Mucosa of descending colon (tissue), 3 donors: ENCODE measurements at regions not wholly inside any gene's neighbourhood (a gene's known extent, or its start where the extent isn't known, plus 50 kb on each side); places are given as distances from the start of the nearest gene placed in this dataset.

Experiments
- ATAC-seq: fragments of 200-7000 bp; cut with Tn5 transposase; one replicate; pipeline ENCODE4 v1.9.1; 2020; ENCODE audit warnings: mild to moderate bottlenecking, moderate library complexity
- DNase-seq, 3 donors: peaks; one replicate each; pipeline ENCODE4 v3.0.0-alpha.2; 2020
- H3K36me3 ChIP-seq: fragments of 200-600 bp; one replicate; pipeline ENCODE4 v1.8.0; 2021; ENCODE audit warnings: low read depth, mild to moderate bottlenecking
- H3K4me1 ChIP-seq: fragments of 200-600 bp; one replicate; pipeline ENCODE4 v1.8.0; 2021; ENCODE audit warnings: low read depth, mild to moderate bottlenecking
- H3K4me3 ChIP-seq: fragments of 200-600 bp; one replicate; pipeline ENCODE4 v1.8.0; 2021; ENCODE audit warnings: mild to moderate bottlenecking
- H3K9me3 ChIP-seq: fragments of 200-600 bp; one replicate; pipeline ENCODE4 v1.8.0; 2021; ENCODE audit warnings: mild to moderate bottlenecking
- CTCF ChIP-seq: fragments of 200-600 bp; IDR thresholded peaks from one replicate; pipeline ENCODE4 v1.8.0; 2022; ENCODE audit warnings: antibody characterized with exemption, mild to moderate bottlenecking
- intact Hi-C, 2 donors: fragments of 100-400 bp; cut with DNase I in 1 of 2; cut with micrococcal nuclease in 1 of 2; formaldehyde crosslinking; loops; one replicate each; pipeline versions ENCODE4 v1.11.0 to v1.11.1; 2022; cut with DNase I, micrococcal nuclease
- donor health status: DM: no; HTN: no; CAD: no; lungs with moderate emphysema.
- donor health status: DM: no; HTN: no; CAD: no.
- donor health status: DM: no; HTN: yes; CAD: no.

- ATAC-seq (no peak), DNase-seq (no peak)
- H3K9me3 ChIP-seq = peaks cover 21% of the 10 kb centered on the region
- no peaks in the 10 kb centered on the region for H3K4me1 ChIP-seq
- no peak overlapping the region for H3K4me3 ChIP-seq
- intact Hi-C loops = no loop called here
- no peaks in the 10 kb centered on the region for H3K36me3 ChIP-seq
- no peak for TF ChIP-seq CTCF
These were observed 475.8 kb upstream of the LRRC4C start for GRCh38 chr11:41935241-41935640.

GRCh38 chr11:41935795-41936194 lies 476.3 kb upstream of the LRRC4C start:
- intact Hi-C loops = no loop called here
- DNase-seq (no peak), ATAC-seq (no peak)
- no peak overlapping the region for H3K4me3 ChIP-seq
- H3K4me1 ChIP-seq = no peaks in the 10 kb centered on the region
- TF ChIP-seq CTCF = no peak
- peaks cover 26% of the 10 kb centered on the region for H3K9me3 ChIP-seq
- H3K36me3 ChIP-seq = no peaks in the 10 kb centered on the region

- DNase-seq = no peak
- intact Hi-C loops = no loop called here
- no peak for ATAC-seq
These were observed 484.2 kb upstream of the LRRC4C start for GRCh38 chr11:41943656-41944055.

GRCh38 chr11:41947392-41947791 lies 487.9 kb upstream of the LRRC4C start:
- no peak for DNase-seq
- no peak for ATAC-seq

More at GRCh38 chr11:41943656-41944055, 484.2 kb upstream of the LRRC4C start:
- Histone ChIP-seq H3K9me3 (peaks cover 14% of the 10 kb centered on the region), H3K4me1 (no peaks in the 10 kb centered on the region), H3K36me3 (no peaks in the 10 kb centered on the region), H3K4me3 (no peak overlapping the region)
- TF ChIP-seq CTCF = no peak

GRCh38 chr11:41950470-41951143 lies 491.2 kb upstream of the LRRC4C start:
- ATAC-seq (no peak), DNase-seq (no peak)
- TF ChIP-seq CTCF = no peak
- Histone ChIP-seq H3K4me3 (no peak overlapping the region), H3K36me3 (no peaks in the 10 kb centered on the region), H3K9me3 (peaks cover 8% of the 10 kb centered on the region), H3K4me1 (no peaks in the 10 kb centered on the region)
- intact Hi-C loops = no loop called here

More at GRCh38 chr11:41947392-41947791, 487.9 kb upstream of the LRRC4C start:
- TF ChIP-seq CTCF = no peak
- no peaks in the 10 kb centered on the region for H3K4me1 ChIP-seq
- H3K36me3 ChIP-seq = no peaks in the 10 kb centered on the region
- intact Hi-C loops = no loop called here
- H3K4me3 ChIP-seq = no peak overlapping the region
- peaks cover 6% of the 10 kb centered on the region for H3K9me3 ChIP-seq

GRCh38 chr11:41954034-41954433 lies 494.6 kb upstream of the LRRC4C start:
- DNase-seq (no peak), ATAC-seq (no peak)
- no peaks in the 10 kb centered on the region for H3K36me3 ChIP-seq
- H3K4me3 ChIP-seq = no peak overlapping the region
- intact Hi-C loops = no loop called here
- no peak for TF ChIP-seq CTCF
- H3K9me3 ChIP-seq = peaks cover 15% of the 10 kb centered on the region
- no peaks in the 10 kb centered on the region for H3K4me1 ChIP-seq
